Osteocyte (in vitro differentiated cells): ENCODE measurements at regions not wholly inside any gene's neighbourhood (a gene's known extent, or its start where the extent isn't known, plus 50 kb on each side); places are given as distances from the start of the nearest gene placed in this dataset.

ENCODE experiments used
- DNase-seq: peaks from one replicate; pipeline ENCODE4 v3.0.0; 2021; ENCODE audit warnings: mixed read lengths; ENCODE audit not compliant: unreplicated experiment; ENCODE audit errors: extremely low spot score
- H3K27ac Mint-ChIP-seq: one replicate; pipeline ENCODE4 v1.8.0; 2021; ENCODE audit warnings: mild to moderate bottlenecking, mixed read lengths; ENCODE audit not compliant: unreplicated experiment
- H3K27me3 Mint-ChIP-seq: one replicate; pipeline ENCODE4 v1.8.0; 2021; ENCODE audit warnings: mixed read lengths; ENCODE audit not compliant: unreplicated experiment
- H3K36me3 Mint-ChIP-seq: one replicate; pipeline ENCODE4 v1.8.0; 2021; ENCODE audit warnings: mixed read lengths; ENCODE audit not compliant: unreplicated experiment
- H3K4me1 Mint-ChIP-seq: one replicate; pipeline ENCODE4 v1.8.0; 2021; ENCODE audit warnings: mixed read lengths; ENCODE audit not compliant: unreplicated experiment
- H3K4me3 Mint-ChIP-seq: one replicate; pipeline ENCODE4 v1.8.0; 2021; ENCODE audit warnings: mild to moderate bottlenecking, moderate library complexity, mixed read lengths; ENCODE audit not compliant: unreplicated experiment
- H3K9me3 Mint-ChIP-seq: one replicate; pipeline ENCODE4 v1.8.0; 2021; ENCODE audit warnings: mixed read lengths; ENCODE audit not compliant: unreplicated experiment
- TF ChIP-seq, protein P1 (sequence below): fragments of 200-600 bp; sonication (generic); IDR thresholded peaks from 2 replicates; pipeline ENCODE4 v1.5.0; 2021; ENCODE audit warnings: antibody characterized with exemption, mild to moderate bottlenecking, moderate library complexity

DNA sequence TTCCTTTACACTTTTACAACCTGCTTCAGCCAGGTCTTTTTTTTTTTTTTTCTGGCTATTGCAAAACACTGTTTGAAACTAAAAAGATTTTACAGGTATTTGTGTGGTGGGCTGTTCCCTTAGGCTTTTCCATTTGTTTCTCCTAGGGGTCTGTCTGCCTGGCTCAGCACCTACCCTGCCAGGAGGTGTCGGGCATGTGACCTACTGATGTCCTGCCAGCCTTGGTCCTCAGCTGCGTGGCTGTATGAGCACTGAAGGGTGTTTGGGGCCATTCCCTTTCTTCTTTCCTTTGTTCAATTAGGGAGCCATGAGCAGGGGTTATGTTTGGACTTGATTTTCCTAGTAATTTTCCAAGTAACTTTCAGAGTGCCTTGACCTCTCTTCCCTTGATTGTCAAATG, 269.2 kb upstream of the SALL1 start:
- H3K27me3 Mint-ChIP-seq: no peaks in the 10 kb centered on the region
- peaks cover 7% of the 10 kb centered on the region for H3K9me3 Mint-ChIP-seq
- H3K4me3 Mint-ChIP-seq: no peak overlapping the region
- H3K4me1 Mint-ChIP-seq: no peaks in the 10 kb centered on the region
- no peak for DNase-seq
- no peak overlapping the region for H3K27ac Mint-ChIP-seq
- TF ChIP-seq, protein P1, sequence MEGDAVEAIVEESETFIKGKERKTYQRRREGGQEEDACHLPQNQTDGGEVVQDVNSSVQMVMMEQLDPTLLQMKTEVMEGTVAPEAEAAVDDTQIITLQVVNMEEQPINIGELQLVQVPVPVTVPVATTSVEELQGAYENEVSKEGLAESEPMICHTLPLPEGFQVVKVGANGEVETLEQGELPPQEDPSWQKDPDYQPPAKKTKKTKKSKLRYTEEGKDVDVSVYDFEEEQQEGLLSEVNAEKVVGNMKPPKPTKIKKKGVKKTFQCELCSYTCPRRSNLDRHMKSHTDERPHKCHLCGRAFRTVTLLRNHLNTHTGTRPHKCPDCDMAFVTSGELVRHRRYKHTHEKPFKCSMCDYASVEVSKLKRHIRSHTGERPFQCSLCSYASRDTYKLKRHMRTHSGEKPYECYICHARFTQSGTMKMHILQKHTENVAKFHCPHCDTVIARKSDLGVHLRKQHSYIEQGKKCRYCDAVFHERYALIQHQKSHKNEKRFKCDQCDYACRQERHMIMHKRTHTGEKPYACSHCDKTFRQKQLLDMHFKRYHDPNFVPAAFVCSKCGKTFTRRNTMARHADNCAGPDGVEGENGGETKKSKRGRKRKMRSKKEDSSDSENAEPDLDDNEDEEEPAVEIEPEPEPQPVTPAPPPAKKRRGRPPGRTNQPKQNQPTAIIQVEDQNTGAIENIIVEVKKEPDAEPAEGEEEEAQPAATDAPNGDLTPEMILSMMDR: no peak
- H3K36me3 Mint-ChIP-seq: no peaks in the 10 kb centered on the region

DNA sequence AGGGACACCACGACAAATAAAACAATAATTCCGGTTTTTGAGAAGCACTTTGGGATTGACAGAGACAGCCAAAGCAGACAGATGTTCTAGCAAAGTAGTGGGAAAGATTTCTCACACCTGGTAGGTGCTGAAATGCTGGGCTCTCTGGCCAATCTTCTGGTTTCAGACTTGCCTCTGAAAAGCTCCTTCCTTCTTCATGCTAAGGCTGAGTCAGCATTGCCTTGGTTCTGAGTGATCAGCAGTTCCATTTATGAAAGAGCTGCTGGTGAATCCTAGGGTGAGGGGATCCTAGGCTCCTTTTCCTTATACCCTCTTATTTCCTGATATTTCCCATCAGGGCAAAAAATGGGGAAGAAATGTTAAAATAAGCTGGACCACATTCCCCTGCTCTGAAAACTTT, 268.7 kb upstream of the SALL1 start:
- H3K9me3 Mint-ChIP-seq: peaks cover 7% of the 10 kb centered on the region
- no peaks in the 10 kb centered on the region for H3K4me1 Mint-ChIP-seq
- H3K36me3 Mint-ChIP-seq: no peaks in the 10 kb centered on the region
- H3K27ac Mint-ChIP-seq: no peak overlapping the region
- H3K27me3 Mint-ChIP-seq: no peaks in the 10 kb centered on the region
- no peak overlapping the region for H3K4me3 Mint-ChIP-seq
- no peak for DNase-seq
- TF ChIP-seq, protein P1: no peak

DNA sequence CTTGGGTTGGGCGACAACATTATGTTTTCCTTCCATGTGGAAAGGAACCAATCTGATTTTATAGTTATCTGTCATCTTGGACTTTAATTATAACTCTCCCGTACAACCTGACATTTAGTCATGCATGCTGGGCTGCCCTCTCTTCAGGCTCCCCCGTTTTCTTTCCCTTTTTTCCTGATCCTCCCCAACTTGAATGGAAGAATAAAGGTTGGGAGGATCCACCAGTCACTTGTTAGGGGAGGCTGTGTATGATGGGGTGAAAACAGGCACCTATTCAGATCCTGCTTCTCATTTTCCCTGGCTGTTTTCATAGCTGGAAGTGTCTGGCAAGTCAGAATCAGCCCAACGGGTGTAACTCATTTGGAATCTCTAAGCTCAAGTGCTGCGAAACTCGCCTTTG, 267.2 kb upstream of the SALL1 start:
- Mint-ChIP-seq H3K36me3 (no peaks in the 10 kb centered on the region), H3K4me1 (no peaks in the 10 kb centered on the region)
- TF ChIP-seq, protein P1: no peak

GRCh38 chr16:51416926-51417325, 265.9 kb upstream of the SALL1 start:
- DNase-seq: no peak
- H3K27ac Mint-ChIP-seq: no peak overlapping the region
- no peaks in the 10 kb centered on the region for H3K4me1 Mint-ChIP-seq
- peaks cover 20% of the 10 kb centered on the region for H3K9me3 Mint-ChIP-seq
- TF ChIP-seq, protein P1: no peak
- no peak overlapping the region for H3K4me3 Mint-ChIP-seq
- H3K27me3 Mint-ChIP-seq: no peaks in the 10 kb centered on the region
- no peaks in the 10 kb centered on the region for H3K36me3 Mint-ChIP-seq

More for the DNA sequence above, 267.2 kb upstream of the SALL1 start:
- DNase-seq: no peak
- Mint-ChIP-seq H3K27ac (no peak overlapping the region), H3K27me3 (no peaks in the 10 kb centered on the region), H3K4me3 (no peak overlapping the region), H3K9me3 (peaks cover 13% of the 10 kb centered on the region)

DNA sequence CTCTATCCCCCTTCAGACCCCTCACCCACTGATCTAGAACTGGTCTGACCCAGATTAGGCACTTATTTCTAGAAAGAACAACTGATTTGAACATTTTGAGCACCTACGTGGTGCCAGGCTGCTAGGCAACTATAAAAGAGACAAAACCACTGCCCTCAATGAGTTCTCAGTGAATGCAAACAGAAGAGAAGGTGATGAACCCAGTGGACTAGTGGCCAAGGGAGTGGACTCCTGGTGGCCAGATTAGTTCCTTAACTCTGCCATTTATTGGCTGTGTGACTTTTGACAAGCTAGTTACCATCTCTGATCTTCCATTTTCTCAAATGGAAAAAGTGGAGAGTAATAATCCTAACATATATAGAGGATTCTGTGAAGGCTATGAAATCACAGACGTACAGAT, 259.1 kb upstream of the SALL1 start:
- DNase-seq: no peak
- no peak overlapping the region for H3K4me3 Mint-ChIP-seq
- no peak overlapping the region for H3K27ac Mint-ChIP-seq
- no peaks in the 10 kb centered on the region for H3K4me1 Mint-ChIP-seq
- TF ChIP-seq, protein P1: no peak
- no peaks in the 10 kb centered on the region for H3K36me3 Mint-ChIP-seq
- no peaks in the 10 kb centered on the region for H3K27me3 Mint-ChIP-seq
- peaks cover 20% of the 10 kb centered on the region for H3K9me3 Mint-ChIP-seq
